ENCODE measurements at regions not wholly inside any gene's neighbourhood (a gene's known extent, or its start where the extent isn't known, plus 50 kb on each side); places are given as distances from the start of the nearest gene placed in this dataset.

DNA sequence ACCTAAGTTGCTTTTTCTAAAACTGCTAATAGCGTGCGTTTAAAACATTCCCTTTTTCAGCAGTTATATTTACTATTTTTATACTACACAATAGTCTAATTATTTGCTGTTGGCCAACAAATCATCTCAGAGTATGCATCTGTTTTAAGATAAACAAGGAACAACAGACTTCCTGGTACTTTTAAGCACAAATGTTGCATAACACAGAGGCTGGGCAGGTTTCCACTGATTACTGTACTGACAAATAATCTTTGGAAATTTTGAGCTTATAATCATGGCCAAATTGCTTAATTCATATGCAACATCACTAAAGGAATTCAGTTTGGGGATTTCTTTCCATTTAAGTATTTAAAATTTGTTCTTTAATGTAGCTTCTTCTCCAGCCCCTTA is 737.4 kb upstream of the SALL3 start:
- no peaks in the 10 kb centered on the region for H3K4me1 ChIP-seq (ENCODE audit: control insufficient read depth in 1 of 2, low read depth in 2 of 2)
- H3K4me3 ChIP-seq = no peak overlapping the region
- no peak for ATAC-seq (ENCODE audit: insufficient number of reproducible peaks, low FRiP score, low read depth)
- H3K9me3 ChIP-seq = no peaks in the 10 kb centered on the region
- H3K36me3 ChIP-seq = no peaks in the 10 kb centered on the region
- TF ChIP-seq, protein P1, sequence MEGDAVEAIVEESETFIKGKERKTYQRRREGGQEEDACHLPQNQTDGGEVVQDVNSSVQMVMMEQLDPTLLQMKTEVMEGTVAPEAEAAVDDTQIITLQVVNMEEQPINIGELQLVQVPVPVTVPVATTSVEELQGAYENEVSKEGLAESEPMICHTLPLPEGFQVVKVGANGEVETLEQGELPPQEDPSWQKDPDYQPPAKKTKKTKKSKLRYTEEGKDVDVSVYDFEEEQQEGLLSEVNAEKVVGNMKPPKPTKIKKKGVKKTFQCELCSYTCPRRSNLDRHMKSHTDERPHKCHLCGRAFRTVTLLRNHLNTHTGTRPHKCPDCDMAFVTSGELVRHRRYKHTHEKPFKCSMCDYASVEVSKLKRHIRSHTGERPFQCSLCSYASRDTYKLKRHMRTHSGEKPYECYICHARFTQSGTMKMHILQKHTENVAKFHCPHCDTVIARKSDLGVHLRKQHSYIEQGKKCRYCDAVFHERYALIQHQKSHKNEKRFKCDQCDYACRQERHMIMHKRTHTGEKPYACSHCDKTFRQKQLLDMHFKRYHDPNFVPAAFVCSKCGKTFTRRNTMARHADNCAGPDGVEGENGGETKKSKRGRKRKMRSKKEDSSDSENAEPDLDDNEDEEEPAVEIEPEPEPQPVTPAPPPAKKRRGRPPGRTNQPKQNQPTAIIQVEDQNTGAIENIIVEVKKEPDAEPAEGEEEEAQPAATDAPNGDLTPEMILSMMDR (IDR thresholded peaks at IDR 0.05) = no peak
- H3K27ac ChIP-seq = no peak overlapping the region
- no peaks in the 10 kb centered on the region for H3K27me3 ChIP-seq (replicated peaks; ENCODE audit: insufficient read depth)
- DNase-seq (ENCODE audit: low spot score) = no peak

DNA sequence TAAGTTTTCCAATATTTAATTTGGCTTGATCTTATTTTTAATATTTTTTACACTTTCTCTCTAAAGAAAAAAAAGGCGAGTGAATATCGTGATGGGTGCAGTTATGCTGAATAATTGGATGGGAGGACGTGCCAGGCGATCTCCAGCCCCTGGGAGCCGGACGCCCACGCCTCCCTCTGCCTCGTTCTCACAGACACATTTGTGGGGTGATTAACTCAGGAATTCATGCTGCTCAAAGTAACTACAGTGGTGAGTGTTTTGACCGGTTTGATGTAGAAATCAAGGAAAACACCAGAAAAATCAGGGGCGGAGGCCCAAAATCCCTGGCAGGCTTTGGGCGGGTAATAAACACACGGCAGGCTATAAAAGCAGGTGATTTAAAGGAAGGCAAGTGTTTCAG is 736.8 kb upstream of the SALL3 start:
- Histone ChIP-seq H3K36me3 (no peaks in the 10 kb centered on the region), H3K4me1 (ENCODE audit: control insufficient read depth in 1 of 2, low read depth in 2 of 2) (no peaks in the 10 kb centered on the region), H3K4me3 (no peak overlapping the region), H3K27ac (no peak overlapping the region), H3K9me3 (no peaks in the 10 kb centered on the region), H3K27me3 (replicated peaks; ENCODE audit: insufficient read depth) (no peaks in the 10 kb centered on the region)
- ATAC-seq (ENCODE audit: insufficient number of reproducible peaks, low FRiP score, low read depth) = no peak
- TF ChIP-seq, protein P1 (IDR thresholded peaks at IDR 0.05) = no peak
- DNase-seq (ENCODE audit: low spot score) = no peak

DNA sequence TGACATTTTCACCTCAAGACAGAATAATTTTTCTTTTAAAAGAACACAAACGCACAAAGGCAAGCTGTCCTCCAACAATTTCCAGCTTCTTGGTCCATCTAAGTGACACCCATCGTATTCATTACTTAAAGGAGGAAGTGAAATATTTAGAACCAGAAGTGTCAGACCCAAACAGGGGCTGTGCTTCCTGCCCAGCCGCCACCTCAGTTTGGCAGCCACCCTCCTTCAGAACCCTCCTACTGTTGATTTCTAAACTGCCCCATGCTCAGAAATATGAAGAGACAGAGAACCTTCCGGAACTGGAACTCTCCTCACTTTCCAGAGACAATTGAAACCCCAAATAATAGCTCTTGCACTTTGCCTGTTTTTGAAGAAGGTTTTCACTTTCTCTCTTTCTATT is 734.8 kb upstream of the SALL3 start:
- Histone ChIP-seq H3K36me3 (no peaks in the 10 kb centered on the region), H3K27ac (no peak overlapping the region), H3K27me3 (replicated peaks; ENCODE audit: insufficient read depth) (no peaks in the 10 kb centered on the region), H3K4me3 (no peak overlapping the region), H3K9me3 (no peaks in the 10 kb centered on the region), H3K4me1 (ENCODE audit: control insufficient read depth in 1 of 2, low read depth in 2 of 2) (no peaks in the 10 kb centered on the region)
- no peak for DNase-seq (ENCODE audit: low spot score)
- no peak for ATAC-seq (ENCODE audit: insufficient number of reproducible peaks, low FRiP score, low read depth)
- TF ChIP-seq, protein P1 (IDR thresholded peaks at IDR 0.05) = no peak

GRCh38 chr18:78245451-78245850 is 734.2 kb upstream of the SALL3 start:
- Histone ChIP-seq H3K27ac (no peak overlapping the region), H3K27me3 (replicated peaks; ENCODE audit: insufficient read depth) (no peaks in the 10 kb centered on the region), H3K4me1 (ENCODE audit: control insufficient read depth in 1 of 2, low read depth in 2 of 2) (no peaks in the 10 kb centered on the region), H3K9me3 (no peaks in the 10 kb centered on the region), H3K4me3 (no peak overlapping the region), H3K36me3 (no peaks in the 10 kb centered on the region)
- DNase-seq (ENCODE audit: low spot score) = no peak
- no peak for ATAC-seq (ENCODE audit: insufficient number of reproducible peaks, low FRiP score, low read depth)
- TF ChIP-seq, protein P1 (IDR thresholded peaks at IDR 0.05) = no peak

DNA sequence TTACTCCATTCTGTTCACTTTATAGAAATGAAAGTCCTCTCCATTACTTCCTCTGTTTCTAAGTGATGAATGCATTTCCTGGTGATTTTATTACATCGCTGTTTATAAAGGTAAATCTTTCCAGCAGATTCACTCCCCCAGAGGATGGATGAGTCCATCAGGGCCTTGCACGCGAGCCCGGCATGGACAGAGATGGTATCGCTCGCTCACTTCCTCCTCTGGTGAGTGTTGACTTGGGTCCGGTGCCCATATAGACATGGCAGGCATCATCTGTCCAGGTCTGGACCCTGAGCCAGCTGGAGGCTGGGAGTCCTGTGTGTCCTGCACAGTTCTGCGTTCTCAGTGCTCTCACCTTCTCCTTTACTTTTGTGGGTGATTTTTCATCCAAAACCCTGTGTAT is 733.6 kb upstream of the SALL3 start:
- DNase-seq (ENCODE audit: low spot score) (no peak), ATAC-seq (ENCODE audit: insufficient number of reproducible peaks, low FRiP score, low read depth) (no peak)
- Histone ChIP-seq H3K9me3 (no peaks in the 10 kb centered on the region), H3K4me3 (no peak overlapping the region), H3K27me3 (replicated peaks; ENCODE audit: insufficient read depth) (no peaks in the 10 kb centered on the region), H3K36me3 (no peaks in the 10 kb centered on the region), H3K4me1 (ENCODE audit: control insufficient read depth in 1 of 2, low read depth in 2 of 2) (no peaks in the 10 kb centered on the region), H3K27ac (no peak overlapping the region)
- TF ChIP-seq, protein P1 (IDR thresholded peaks at IDR 0.05) = no peak
